ENCODE measurements at regions not wholly inside any gene's neighbourhood (a gene's known extent, or its start where the extent isn't known, plus 50 kb on each side); places are given as distances from the start of the nearest gene placed in this dataset.
A peak's percentile ranks its signal among the peaks of the same experiment; 100 is the strongest.

DNA sequence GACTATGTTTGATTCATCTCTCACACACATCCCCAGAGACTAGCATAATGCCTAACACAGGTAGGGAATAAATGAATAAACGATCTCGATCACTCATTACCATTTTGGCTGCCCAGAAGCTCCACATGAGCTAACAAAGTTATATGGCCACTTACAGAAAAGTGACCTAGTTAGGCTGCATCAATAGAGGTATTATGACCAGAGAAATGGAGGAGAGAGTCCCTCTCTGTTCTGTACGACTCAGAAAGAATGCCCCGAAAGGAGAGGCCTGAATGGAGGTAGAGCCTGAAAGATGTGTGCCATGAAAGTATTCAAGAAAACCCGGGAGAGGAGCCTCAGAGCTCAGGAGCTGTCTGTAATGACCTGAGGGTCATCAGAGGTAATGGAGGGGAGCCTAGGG, 208.2 kb upstream of the GRIK3 start:
- DNase-seq = no peak

GRCh38 chr1:37243368-37244082, 209.2 kb upstream of the GRIK3 start:
- DNase-seq = no peak

GRCh38 chr1:37244083-37244480, 209.8 kb upstream of the GRIK3 start:
- no peak for DNase-seq

DNA sequence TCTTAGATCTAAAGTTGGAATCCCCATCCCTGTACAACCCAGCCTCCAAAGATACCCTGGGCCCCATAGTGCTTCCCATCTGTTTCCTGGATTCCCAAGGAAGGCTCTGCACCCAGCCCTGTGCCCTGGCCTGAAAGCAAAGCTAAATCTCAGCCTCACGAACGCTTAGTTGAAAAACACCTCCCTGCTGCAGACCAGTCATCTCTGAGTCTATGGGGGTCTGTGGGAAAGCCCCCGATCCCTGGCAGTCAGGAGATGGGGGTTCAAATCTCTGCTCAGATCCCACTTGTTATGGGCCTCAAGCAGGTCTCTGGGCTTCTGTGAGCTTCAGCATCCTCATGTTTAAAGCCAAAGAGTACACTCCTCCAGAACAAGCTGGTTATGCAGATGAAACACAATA, 210.5 kb upstream of the GRIK3 start:
- DNase-seq = no peak

GRCh38 chr1:37246631-37247030, 212.3 kb upstream of the GRIK3 start:
- no peak for DNase-seq

DNA sequence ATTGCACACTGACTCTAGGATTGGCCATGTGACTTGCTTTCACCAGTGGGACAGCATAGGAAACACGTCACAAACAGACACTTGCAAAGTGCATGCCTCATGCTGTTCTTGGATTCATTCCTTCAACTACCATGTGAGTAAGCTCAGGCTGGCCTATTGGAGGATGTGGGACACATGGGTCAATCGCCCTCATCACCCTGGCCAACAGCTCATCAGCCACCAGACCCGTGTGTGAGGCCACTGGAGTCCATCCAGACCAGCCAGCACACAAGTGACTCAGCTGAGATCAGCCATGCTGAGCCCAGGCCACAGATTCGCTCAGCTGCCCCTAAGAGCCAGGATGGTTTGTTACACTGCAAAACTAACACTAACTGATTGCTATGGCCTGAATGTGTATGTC, 216.1 kb upstream of the GRIK3 start:
- no peak for DNase-seq

- peak; percentile 6 for DNase-seq
These were observed 219.1 kb upstream of the ZC3H12A start for GRCh38 chr1:37255136-37255795.

GRCh38 chr1:37255868-37256267, 218.5 kb upstream of the ZC3H12A start:
- no peak for DNase-seq

DNA sequence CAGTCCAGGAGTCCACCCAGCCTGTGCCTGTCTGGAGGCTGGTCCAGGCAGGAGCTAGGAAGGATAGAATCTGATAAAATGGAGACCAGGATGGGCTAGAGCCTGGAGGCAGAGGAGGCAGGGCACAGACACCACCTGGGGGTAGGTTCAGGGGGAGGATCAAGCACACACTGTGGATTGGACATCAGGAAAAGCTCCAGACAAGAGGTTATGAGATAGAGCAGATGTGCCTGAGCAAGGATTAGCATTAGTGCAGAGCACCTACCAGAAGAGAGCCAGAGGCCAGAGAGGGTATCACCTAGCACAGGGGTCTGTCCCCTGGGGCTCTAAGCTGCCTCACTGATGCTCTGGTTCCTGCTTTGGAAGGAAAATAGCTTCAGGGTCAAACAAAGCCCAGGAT, 216.7 kb upstream of the ZC3H12A start:
- no peak for DNase-seq

- no peak for DNase-seq
These were observed 216.3 kb upstream of the ZC3H12A start for GRCh38 chr1:37258068-37258467.

DNA sequence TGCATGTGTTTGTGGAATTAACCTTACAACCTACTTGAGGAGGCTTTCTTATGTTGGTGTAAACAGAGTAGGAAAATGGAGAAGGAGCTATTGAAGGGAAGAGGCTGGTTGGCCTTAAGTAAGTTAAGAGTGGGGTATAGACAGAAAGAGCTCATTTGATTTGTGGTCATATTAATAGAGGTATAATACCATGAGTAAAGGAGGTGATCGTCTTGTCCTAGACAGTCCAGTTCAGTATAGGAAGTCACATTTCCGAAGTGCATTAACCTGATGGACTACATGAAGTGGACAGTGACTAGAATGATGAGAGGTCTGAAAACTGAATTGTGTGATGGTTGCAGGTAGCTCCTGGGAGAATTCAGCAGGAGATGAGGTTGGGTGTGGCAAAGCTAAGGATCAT, 215.4 kb upstream of the ZC3H12A start:
- no peak for DNase-seq

DNA sequence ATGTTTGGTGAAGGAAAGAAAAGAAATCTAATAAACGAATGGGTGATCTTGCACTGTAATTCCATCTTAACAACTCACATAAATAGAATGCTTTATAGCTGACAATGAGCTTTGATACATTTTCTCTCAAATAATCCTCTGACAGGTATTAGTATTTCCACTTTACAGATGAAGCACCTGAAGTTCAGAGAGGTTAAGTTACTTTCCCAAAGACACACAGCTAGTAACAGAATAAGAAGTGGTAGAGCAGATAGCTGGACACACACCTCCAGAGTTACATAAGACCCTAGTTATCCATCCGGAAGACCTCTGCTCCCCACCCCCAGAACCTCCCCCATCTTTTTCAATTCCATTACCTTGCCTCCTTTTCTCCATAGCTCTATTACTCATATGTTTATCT, 213.3 kb upstream of the ZC3H12A start:
- DNase-seq = no peak

- no peak for DNase-seq
These were observed 211.8 kb upstream of the ZC3H12A start for GRCh38 chr1:37262439-37263170.

DNA sequence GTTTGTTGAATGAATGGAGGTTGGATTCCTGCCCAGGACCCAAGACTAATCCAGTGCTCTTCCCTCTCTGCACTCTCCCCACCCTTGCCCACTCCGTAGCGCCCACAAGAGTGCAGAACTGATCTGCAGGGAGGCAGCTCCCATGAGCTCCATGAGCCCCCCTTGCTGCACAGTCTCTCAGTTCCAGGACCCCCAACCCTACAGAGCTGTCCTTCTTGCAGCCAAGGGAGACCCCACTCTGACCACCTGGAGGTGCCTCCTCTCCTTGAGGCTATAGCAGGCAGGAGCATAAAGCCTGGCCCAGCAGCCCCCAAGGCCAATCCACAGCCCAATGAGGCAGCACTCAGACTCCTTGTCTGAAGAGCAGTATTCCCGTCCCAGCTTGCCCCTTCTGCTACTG, 209.2 kb upstream of the ZC3H12A start:
- DNase-seq = no peak

DNA sequence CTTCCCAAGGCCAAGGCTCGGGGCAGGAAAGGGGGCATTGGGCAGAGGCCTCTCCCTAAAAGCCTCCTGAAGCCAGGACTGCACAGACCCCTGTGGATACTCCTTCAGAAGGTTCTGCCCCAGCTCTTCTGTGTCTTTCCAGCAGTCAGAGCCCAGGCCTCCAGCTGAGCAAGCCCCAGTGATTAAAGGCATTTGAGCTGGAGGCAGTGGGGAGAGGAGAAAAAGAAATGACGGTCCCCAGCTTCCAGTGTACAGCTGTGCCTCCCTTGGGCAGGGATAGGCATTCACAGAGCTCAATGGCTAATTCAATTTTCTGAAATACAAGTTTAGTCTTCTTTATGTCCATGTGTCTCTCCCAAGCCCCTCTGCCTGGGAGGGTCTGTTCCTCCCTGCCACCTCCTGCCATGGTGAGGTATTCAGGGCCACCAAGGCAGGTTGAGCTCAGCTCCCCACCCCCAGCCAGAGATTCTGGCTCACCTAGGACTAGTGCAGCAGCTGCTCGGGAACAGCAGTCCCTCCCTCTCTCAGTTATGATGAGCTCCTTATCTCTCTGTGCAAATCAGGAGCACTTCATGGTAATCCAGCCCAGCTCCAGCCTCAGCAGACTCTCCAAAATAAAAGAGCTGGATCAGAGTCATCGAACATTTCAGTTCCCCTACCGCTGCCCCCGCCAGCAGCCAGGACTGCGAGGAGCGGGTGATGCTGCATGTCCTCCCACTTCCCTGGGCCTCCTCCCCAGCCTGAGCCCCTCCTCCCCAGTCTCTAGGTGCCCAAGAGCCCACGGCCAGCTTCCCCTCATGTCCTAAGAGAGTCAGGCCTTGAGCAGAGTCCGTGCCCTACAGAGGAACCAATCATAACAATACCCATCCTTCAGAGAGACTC, 208.4 kb upstream of the ZC3H12A start:
- no peak for DNase-seq

- no peak for DNase-seq
These were observed 207.1 kb upstream of the ZC3H12A start for GRCh38 chr1:37267111-37267835.

DNA sequence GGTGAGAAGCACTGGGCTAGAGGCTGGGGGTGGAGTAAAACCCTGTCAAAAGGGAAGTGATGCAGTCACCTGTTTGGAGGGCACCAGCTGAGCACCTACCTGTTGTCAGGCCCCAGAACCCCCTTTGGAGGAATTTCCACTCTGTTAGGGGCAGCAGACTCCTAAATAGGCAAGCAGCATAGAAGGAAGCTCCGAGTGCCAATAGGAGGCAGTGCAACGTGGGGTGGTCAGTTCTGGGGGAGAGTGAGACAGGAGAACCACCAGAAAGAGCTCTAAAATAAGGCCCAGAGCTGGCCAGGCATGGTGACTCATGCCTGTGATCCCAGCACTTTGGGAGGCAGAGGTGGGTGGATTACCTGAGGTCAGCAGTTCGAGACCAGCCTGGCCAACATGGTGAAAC, 203.7 kb upstream of the ZC3H12A start:
- no peak for DNase-seq

- DNase-seq = no peak
These were observed 201.8 kb upstream of the ZC3H12A start for GRCh38 chr1:37272626-37273025.

DNA sequence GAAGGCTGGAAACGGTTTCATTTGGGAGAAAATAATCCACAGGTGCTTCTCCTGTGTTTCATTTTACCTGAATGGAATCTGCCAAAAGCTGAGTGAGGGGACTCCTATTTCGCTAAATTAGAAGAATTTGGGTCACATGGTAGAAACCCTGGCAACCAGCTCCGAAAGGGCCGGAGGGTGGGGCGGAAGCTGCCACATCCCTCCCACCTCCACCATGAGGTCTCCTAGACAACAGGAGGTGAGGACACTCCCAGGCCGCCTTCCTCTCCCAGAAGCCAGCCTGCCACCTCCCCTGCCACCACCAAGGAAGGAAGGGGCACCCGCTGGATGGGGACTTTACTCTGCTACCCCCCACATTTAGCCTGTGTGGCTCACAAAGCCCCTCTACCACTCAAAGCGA, 199.9 kb upstream of the ZC3H12A start:
- no peak for DNase-seq

GRCh38 chr1:37274938-37275631, 199.3 kb upstream of the ZC3H12A start:
- DNase-seq = no peak

GRCh38 chr1:37277366-37277765, 197.0 kb upstream of the ZC3H12A start:
- DNase-seq = no peak

DNA sequence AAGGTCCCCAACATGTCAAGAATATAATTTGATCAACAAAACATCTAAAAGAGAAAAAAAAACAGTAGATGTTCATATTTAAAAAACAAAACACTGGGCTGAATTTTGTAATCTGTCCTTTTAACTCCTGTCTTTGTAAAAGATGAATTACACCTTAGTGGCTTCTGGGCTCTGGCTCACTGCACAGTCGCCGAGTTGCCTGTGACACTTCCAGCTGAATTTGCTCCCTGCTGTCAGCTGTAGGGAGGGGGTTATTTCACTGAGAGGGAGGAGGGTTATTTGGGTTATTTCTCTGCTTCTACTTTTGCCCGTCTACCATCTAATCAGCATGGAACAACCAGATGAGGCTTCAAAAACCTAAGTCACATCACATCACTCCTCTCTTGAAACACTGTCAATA, 193.0 kb upstream of the ZC3H12A start:
- no peak for DNase-seq
